GM12873 (cell line): ENCODE measurements at regions not wholly inside any gene's neighbourhood (a gene's known extent, or its start where the extent isn't known, plus 50 kb on each side); places are given as distances from the start of the nearest gene placed in this dataset.

ENCODE experiments used
- TF ChIP-seq, protein P1 (sequence below): IDR thresholded peaks from 2 replicates; pipeline ENCODE4 v1.5.1; 2012; ENCODE audit warnings: low read depth, mild to moderate bottlenecking, moderate library complexity, low read length, control low read depth; ENCODE audit not compliant: insufficient read depth; ENCODE audit errors: missing control alignments

- TF ChIP-seq, protein P1, sequence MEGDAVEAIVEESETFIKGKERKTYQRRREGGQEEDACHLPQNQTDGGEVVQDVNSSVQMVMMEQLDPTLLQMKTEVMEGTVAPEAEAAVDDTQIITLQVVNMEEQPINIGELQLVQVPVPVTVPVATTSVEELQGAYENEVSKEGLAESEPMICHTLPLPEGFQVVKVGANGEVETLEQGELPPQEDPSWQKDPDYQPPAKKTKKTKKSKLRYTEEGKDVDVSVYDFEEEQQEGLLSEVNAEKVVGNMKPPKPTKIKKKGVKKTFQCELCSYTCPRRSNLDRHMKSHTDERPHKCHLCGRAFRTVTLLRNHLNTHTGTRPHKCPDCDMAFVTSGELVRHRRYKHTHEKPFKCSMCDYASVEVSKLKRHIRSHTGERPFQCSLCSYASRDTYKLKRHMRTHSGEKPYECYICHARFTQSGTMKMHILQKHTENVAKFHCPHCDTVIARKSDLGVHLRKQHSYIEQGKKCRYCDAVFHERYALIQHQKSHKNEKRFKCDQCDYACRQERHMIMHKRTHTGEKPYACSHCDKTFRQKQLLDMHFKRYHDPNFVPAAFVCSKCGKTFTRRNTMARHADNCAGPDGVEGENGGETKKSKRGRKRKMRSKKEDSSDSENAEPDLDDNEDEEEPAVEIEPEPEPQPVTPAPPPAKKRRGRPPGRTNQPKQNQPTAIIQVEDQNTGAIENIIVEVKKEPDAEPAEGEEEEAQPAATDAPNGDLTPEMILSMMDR: no peak
These were observed 179.4 kb downstream of the ACTL7B start for GRCh38 chr9:108676355-108676754.

- TF ChIP-seq, protein P1: no peak
These were observed 180.1 kb downstream of the ACTL7B start for GRCh38 chr9:108675708-108676107.

DNA sequence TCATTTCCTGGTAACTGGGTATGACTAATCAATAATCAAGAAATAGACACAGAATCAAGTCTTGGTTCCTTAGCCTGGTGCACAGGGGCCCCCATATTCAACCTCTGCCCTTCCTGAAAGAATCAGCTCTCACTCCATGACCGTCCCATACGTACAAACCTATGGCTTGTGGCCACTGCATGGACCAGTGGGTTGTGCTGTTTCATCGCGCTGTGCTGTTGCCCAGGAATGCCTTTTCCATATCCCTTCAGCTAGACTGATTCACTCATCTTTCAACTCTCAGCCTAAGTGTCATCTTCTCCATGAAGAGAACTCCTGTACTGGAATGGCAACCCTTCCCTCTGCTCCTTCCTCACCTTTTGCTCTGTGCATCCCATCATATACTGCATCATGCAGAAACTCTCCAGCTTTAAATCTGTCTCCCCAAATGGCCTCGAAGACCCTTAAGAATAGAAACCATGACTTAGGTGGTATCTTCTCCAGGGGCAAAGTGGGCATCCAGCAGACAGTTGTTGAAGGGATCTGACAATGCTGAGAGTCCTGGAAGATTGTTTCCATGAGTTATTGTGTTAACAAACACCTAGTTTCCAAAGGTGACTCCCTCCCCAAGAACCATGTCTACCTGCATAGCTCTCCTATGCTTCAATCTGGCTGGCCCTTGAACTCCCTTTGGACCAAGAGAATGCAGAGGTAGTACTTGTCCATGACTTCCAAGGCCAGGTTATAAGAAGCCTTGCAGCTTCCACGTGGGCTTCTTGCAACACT is 180.8 kb downstream of the ACTL7B start:
- TF ChIP-seq, protein P1: no peak

- TF ChIP-seq, protein P1: no peak
These were observed 182.4 kb downstream of the ACTL7B start for GRCh38 chr9:108673386-108673785.

GRCh38 chr9:108672475-108673190 is 183.2 kb downstream of the ACTL7B start:
- TF ChIP-seq, protein P1: no peak

DNA sequence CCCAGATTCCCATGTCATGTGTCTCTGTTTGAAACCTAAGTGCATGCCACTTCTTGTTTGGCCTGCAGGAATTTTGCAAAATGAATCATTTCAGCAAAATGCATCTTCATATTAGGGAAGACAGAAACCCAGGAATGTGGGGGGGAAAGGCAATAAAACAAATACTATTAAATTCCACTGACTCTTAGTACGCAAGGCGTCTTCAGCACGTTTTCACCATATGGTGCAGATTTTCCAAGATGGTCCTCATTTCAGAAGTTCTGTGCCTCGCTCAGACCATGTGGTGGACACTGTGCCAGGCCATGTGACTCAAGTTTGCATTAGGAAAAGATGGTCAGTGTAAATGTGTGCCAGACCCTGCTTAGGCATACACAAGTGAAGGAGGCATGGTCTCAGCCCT is 184.0 kb downstream of the ACTL7B start:
- TF ChIP-seq, protein P1: no peak

- TF ChIP-seq, protein P1: no peak
These were observed 184.6 kb downstream of the ACTL7B start for GRCh38 chr9:108671176-108671575.
